Immature natural killer cell (primary cell): ENCODE measurements at regions not wholly inside any gene's neighbourhood (a gene's known extent, or its start where the extent isn't known, plus 50 kb on each side); places are given as distances from the start of the nearest gene placed in this dataset.
"Not testable (repeated sequence)": the region's sequence is repeated elsewhere in the genome, so short reads cannot be mapped to it uniquely, and the experiment has no call there.

Experiments used
- DNase-seq, 3 donors: peaks; one replicate each; pipeline ENCODE4 v3.0.0; 2022; ENCODE audit warnings: mixed read lengths in 1 of 3
- H3K27ac Mint-ChIP-seq, 6 donors: one replicate each; pipeline ENCODE4 v1.8.0; 2020; ENCODE audit warnings: mixed read lengths in 6 of 6, mild to moderate bottlenecking in 5 of 6, inconsistent platforms in 4 of 6, moderate library complexity in 3 of 6
- H3K27me3 Mint-ChIP-seq, 3 donors: one replicate each; pipeline ENCODE4 v1.8.0; 2020 to 2021; ENCODE audit warnings: low read depth in 3 of 3, mild to moderate bottlenecking in 3 of 3, mixed read lengths in 3 of 3, moderate library complexity in 3 of 3, inconsistent platforms in 1 of 3
- H3K36me3 Mint-ChIP-seq, 3 donors: one replicate each; pipeline ENCODE4 v1.8.0; 2020; ENCODE audit warnings: mixed read lengths in 3 of 3, inconsistent platforms in 2 of 3, mild to moderate bottlenecking in 2 of 3
- H3K4me1 Mint-ChIP-seq, 2 donors: one replicate each; pipeline ENCODE4 v1.8.0; 2020; ENCODE audit warnings: inconsistent platforms in 2 of 2, mild to moderate bottlenecking in 2 of 2, mixed read lengths in 2 of 2, moderate library complexity in 1 of 2
- H3K4me3 Mint-ChIP-seq, 5 donors: one replicate each; pipeline ENCODE4 v1.8.0; 2020; ENCODE audit warnings: mild to moderate bottlenecking in 5 of 5, mixed read lengths in 5 of 5, inconsistent platforms in 3 of 5, moderate library complexity in 3 of 5
- H3K9me3 Mint-ChIP-seq, 6 donors: one replicate each; pipeline ENCODE4 v1.8.0; 2020; ENCODE audit warnings: mild to moderate bottlenecking in 6 of 6, mixed read lengths in 6 of 6, inconsistent platforms in 4 of 6, moderate library complexity in 3 of 6

- H3K27ac Mint-ChIP-seq, result no peak overlapping the region
- no peaks in the 10 kb centered on the region for H3K4me1 Mint-ChIP-seq
- H3K27me3 Mint-ChIP-seq, result peaks cover 0 to 5% (median 0%) of the 10 kb centered on the region in 3 donors
- DNase-seq, result no peak
- no peaks in the 10 kb centered on the region for H3K36me3 Mint-ChIP-seq
- H3K9me3 Mint-ChIP-seq, result peaks cover 0 to 4% (median 0%) of the 10 kb centered on the region in 6 donors
- no peak overlapping the region for H3K4me3 Mint-ChIP-seq
These were observed 199.9 kb downstream of the SHOX start for GRCh38 chrX:830532-830931.

DNA sequence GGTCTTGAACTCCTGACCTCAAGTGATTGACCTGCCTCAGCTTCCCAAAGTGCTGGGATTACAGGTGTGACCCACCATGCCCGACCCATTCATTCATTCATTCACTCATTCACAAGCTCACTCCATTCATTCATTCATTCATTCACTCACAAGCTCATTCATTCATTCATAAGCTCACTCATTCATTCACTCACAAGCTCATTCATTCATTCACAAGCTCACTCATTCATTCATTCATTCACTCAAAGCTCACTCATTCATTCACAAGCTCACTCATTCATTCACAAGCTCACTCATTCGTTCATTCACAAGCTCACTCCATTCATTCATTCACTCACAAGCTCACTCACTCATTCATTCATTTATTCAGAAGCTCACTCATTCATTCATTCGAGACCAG, 198.6 kb downstream of the SHOX start:
- H3K27me3 Mint-ChIP-seq, result peaks cover 0 to 5% (median 0%) of the 10 kb centered on the region in 3 donors
- H3K27ac Mint-ChIP-seq, result peak overlapping the region in 1 of 6 donors; percentile 24
- DNase-seq, result no peak
- H3K9me3 Mint-ChIP-seq, result peaks cover 0 to 4% (median 0%) of the 10 kb centered on the region in 6 donors
- no peaks in the 10 kb centered on the region for H3K36me3 Mint-ChIP-seq
- no peaks in the 10 kb centered on the region for H3K4me1 Mint-ChIP-seq
- no peak overlapping the region for H3K4me3 Mint-ChIP-seq

DNA sequence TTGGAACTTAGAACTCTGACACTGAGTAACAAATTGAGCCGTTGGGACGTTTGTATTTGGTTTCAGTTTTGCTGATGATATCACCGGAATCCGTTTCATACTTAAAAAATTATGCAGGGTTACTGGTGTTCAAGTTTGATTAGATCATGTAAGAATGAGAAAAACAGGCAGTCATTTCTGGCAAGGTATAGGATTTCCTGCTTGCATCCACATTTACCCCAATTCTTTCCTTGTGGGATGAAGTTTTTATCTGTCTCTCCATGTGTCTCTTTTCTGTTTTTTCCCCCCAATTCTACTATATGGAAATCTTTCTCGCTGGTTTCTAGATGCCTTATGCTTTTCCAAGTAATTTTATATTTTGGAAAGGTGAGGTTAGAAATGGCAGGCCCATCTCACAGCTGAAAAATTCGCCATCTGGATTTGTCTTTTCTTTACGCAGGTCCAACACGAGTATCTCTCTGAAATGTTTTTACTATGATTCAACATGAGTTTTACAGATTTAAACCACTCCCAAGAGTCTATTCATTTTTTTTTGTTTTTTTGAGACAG, 197.9 kb downstream of the SHOX start:
- Mint-ChIP-seq H3K4me3 (peak overlapping the region in 2 of 5 donors; percentile 13 to 35), H3K27ac (no peak overlapping the region), H3K9me3 (peaks cover 0 to 4% (median 0%) of the 10 kb centered on the region in 6 donors), H3K36me3 (no peaks in the 10 kb centered on the region), H3K27me3 (peaks cover 0 to 5% (median 0%) of the 10 kb centered on the region in 3 donors), H3K4me1 (no peaks in the 10 kb centered on the region)
- DNase-seq, result no peak

DNA sequence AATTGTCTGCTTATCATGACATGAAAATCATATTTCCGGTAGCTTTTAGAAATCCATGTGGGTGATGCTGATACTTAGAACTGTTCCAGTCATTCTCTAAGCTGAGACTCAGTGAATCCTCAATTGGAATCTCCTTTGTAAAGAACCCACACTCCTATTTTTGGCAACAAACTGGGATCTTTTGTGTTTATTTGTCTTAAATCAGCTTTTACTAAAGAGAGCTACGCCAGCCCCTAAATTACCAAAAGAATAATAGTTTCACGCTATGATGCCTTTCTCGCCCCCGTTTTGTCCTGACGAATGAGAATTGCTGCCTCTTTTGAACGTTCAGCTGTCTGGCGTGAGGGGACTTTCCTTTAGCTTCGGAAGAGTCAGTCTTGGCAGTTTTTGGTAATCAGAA, 195.9 kb downstream of the SHOX start:
- Mint-ChIP-seq H3K27ac (peak overlapping the region in 1 of 6 donors; percentile 58), H3K36me3 (no peaks in the 10 kb centered on the region), H3K9me3 (peaks cover 0 to 5% (median 3%) of the 10 kb centered on the region in 6 donors), H3K27me3 (no peaks in the 10 kb centered on the region), H3K4me1 (no peaks in the 10 kb centered on the region), H3K4me3 (no peak overlapping the region)
- DNase-seq, result no peak

DNA sequence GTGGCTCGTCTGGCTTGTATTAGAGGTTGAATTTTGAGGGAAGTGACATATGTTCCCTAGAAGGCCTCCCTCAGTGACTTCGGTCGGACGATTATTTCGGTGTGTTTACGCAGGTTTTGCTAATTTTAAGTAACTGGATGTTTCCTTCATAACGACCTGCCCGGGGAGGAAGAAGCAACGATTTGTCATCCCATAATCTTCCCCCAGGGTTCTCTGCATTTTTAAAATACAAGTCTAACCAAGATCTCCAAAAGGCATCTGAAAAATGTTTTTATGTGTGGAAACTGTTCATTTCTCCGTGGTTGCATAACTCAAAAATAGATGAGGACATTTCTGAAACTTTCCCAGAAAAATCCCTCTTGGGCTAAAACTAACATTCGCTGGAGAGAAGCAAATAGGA, 195.4 kb downstream of the SHOX start:
- Mint-ChIP-seq H3K27ac (no peak overlapping the region), H3K4me3 (no peak overlapping the region), H3K27me3 (no peaks in the 10 kb centered on the region), H3K4me1 (no peaks in the 10 kb centered on the region), H3K9me3 (peaks cover 0 to 5% (median 2%) of the 10 kb centered on the region in 6 donors), H3K36me3 (no peaks in the 10 kb centered on the region)
- no peak for DNase-seq

GRCh38 chrX:823073-823472, 192.5 kb downstream of the SHOX start:
- not testable (repeated sequence) for DNase-seq, H3K9me3 Mint-ChIP-seq

DNA sequence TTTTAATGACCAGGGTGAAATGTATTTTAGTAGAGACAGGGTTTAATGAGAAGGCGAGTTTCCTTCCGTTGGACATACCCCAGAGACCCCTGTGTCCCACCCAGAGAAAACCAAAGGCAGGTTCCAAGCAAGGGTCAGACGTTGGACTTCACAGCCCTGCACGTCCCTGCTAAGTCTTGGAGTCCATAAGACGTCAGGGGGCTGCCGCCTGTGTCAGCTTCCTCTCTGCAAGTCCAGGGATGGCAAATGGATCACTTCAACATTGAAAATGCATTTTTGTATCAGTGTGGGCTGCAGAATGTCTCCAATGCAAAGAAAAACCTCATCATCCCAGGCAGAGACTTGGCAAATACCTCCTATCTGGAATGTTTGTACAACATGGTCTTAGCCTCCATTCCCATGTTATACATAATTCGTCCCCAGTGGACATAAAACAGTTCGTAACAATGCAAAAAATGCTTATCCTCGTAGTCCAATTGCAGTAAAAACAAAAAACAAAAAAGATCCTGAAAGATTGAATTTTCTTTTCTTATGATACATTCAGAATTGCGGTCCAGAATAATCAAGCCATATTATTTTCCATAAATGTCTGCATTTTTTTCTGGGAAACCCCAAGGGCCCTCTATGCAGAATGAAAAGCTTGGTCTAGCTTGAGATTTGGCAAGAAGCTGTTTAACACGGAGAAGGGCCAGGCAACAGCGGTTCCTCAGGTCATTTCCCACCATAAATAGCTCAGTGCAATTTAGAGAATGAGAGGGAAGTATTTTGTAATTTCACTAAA, 190.9 kb downstream of the SHOX start:
- H3K27ac Mint-ChIP-seq, result no peak overlapping the region
- H3K36me3 Mint-ChIP-seq, result no peaks in the 10 kb centered on the region
- H3K4me3 Mint-ChIP-seq, result no peak overlapping the region
- no peaks in the 10 kb centered on the region for H3K4me1 Mint-ChIP-seq
- DNase-seq, result no peak
- peaks cover 0 to 2% (median 0%) of the 10 kb centered on the region in 3 donors for H3K27me3 Mint-ChIP-seq
- H3K9me3 Mint-ChIP-seq, result peaks cover 0 to 5% (median 2%) of the 10 kb centered on the region in 6 donors

More at GRCh38 chrX:823073-823472, 192.5 kb downstream of the SHOX start:
- not testable (repeated sequence) for H3K36me3 Mint-ChIP-seq, H3K4me1 Mint-ChIP-seq, H3K27ac Mint-ChIP-seq, H3K27me3 Mint-ChIP-seq, H3K4me3 Mint-ChIP-seq

- Mint-ChIP-seq H3K9me3 (peaks cover 0 to 4% (median 2%) of the 10 kb centered on the region in 6 donors), H3K36me3 (no peaks in the 10 kb centered on the region), H3K27me3 (peaks cover 0 to 2% (median 0%) of the 10 kb centered on the region in 3 donors), H3K4me1 (no peaks in the 10 kb centered on the region), H3K27ac (no peak overlapping the region), H3K4me3 (no peak overlapping the region)
- no peak for DNase-seq
These were observed 189.1 kb downstream of the SHOX start for GRCh38 chrX:819684-820083.

GRCh38 chrX:817759-818300, 187.2 kb downstream of the SHOX start:
- no peak for DNase-seq
- Mint-ChIP-seq H3K27me3 (peaks cover 0 to 2% (median 0%) of the 10 kb centered on the region in 3 donors), H3K4me1 (no peaks in the 10 kb centered on the region), H3K27ac (no peak overlapping the region), H3K4me3 (no peak overlapping the region), H3K36me3 (no peaks in the 10 kb centered on the region), H3K9me3 (no peaks in the 10 kb centered on the region)

DNA sequence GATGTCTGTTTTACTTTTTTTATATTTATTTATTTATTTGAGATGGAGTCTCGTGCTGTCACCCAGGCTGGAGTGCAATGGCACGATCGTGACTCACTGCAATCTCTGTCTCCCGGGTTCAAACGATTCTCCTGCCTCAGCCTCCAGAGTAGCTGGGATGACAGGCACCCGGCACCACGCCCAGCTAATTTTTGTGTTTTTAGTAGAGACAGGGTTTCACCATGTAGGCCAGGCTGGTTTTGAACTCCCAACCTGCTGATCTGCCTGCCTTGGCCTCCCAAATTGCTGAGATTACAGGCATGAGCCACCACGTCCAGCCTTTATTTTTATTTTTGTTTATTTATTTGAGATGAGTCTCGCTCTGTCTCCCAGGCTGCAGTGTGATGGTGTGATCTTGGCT, 186.6 kb downstream of the SHOX start:
- not testable (repeated sequence) for H3K4me3 Mint-ChIP-seq, H3K4me1 Mint-ChIP-seq, H3K27ac Mint-ChIP-seq, H3K36me3 Mint-ChIP-seq, H3K27me3 Mint-ChIP-seq, H3K9me3 Mint-ChIP-seq, DNase-seq

GRCh38 chrX:816411-816810, 185.8 kb downstream of the SHOX start:
- H3K4me1 Mint-ChIP-seq, result no peaks in the 10 kb centered on the region
- H3K36me3 Mint-ChIP-seq, result no peaks in the 10 kb centered on the region
- H3K4me3 Mint-ChIP-seq, result no peak overlapping the region
- no peak for DNase-seq
- H3K9me3 Mint-ChIP-seq, result no peaks in the 10 kb centered on the region
- peaks cover 0 to 2% (median 0%) of the 10 kb centered on the region in 3 donors for H3K27me3 Mint-ChIP-seq
- no peak overlapping the region for H3K27ac Mint-ChIP-seq

- Mint-ChIP-seq H3K36me3 (no peaks in the 10 kb centered on the region), H3K4me1 (no peaks in the 10 kb centered on the region), H3K27ac (no peak overlapping the region), H3K27me3 (peaks cover 1 to 3% (median 3%) of the 10 kb centered on the region in 3 donors), H3K4me3 (no peak overlapping the region), H3K9me3 (peaks cover 0 to 2% (median 0%) of the 10 kb centered on the region in 6 donors)
- DNase-seq, result no peak
These were observed 179.6 kb downstream of the SHOX start for GRCh38 chrX:810186-810585.

- Mint-ChIP-seq H3K27me3 (peaks cover 1 to 3% (median 3%) of the 10 kb centered on the region in 3 donors), H3K36me3 (no peaks in the 10 kb centered on the region), H3K27ac (no peak overlapping the region), H3K4me3 (no peak overlapping the region), H3K9me3 (peaks cover 0 to 2% (median 0%) of the 10 kb centered on the region in 6 donors), H3K4me1 (no peaks in the 10 kb centered on the region)
- DNase-seq, result no peak
These were observed 178.5 kb downstream of the SHOX start for GRCh38 chrX:809081-809480.

DNA sequence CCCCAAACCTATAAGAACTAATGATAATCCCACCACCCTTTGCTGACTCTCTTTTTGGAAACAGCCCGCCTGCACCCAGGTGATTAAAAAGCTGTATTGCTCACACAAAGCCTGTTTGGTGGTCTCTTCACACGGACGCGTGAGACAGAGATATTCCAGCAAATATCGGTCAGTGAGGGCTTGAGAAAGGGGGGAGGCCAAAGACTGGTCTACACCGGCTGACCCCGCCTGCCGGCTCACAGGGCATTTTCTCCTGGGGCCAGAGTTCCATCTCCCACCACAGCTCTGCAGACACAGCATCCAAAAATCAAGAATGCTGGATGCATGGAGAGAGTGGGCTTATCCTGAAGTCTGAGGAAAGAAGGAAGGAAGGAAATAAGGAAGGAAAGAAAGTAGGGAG, 176.0 kb downstream of the SHOX start:
- Mint-ChIP-seq H3K4me1 (no peaks in the 10 kb centered on the region), H3K4me3 (no peak overlapping the region), H3K9me3 (peaks cover 0 to 2% (median 0%) of the 10 kb centered on the region in 6 donors), H3K36me3 (no peaks in the 10 kb centered on the region), H3K27me3 (peaks cover 1 to 3% (median 3%) of the 10 kb centered on the region in 3 donors), H3K27ac (no peak overlapping the region)
- no peak for DNase-seq
